ENCODE measurements at regions not wholly inside any gene's neighbourhood (a gene's known extent, or its start where the extent isn't known, plus 50 kb on each side); places are given as distances from the start of the nearest gene placed in this dataset.

DNA sequence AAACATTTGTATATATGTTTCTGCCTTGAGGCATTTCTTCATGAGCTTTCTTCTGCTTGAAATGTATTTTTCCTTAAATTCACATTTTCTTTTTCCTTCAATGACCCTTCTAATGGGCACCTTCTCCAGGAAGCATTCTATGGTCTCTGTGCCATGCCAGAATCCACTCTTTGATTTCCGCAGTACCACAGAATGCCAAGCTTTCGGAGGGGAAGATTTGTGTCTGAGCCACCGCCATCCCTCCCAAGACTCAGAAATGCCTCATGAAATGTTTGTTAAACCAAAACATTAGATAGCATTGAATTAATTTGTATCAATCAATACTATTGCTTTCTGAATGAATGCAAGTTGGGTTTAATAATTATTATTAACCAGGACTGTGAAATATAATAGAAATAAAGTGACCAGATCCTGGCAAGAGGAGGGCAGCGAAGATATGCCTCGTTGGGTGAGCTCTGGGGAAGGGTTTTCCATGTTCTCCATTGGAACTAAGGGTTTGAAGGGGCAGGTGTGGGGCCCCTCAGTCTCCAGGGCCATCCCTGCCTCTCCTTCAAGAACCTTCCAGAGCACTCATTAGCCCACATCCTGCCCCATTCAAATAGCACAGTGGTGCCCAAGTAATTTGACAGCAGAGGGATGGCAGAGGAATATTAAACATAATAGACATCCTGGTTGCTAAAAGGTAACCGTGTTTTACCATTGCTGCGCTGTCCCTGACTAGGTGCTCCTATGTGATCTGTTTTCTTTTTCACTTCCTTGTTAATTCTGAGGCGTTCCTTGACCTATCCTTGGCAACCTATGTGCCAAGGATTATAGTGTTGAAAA, 189.6 kb downstream of the MYCN start:
- 100% methylated on average over 2 of the region's 8 CpGs for WGBS (ENCODE audit: insufficient coverage)
- Histone ChIP-seq H3K36me3 (ENCODE audit: control insufficient read depth in 4 of 4, insufficient read depth in 4 of 4, low read length in 3 of 4) (no peaks in the 10 kb centered on the region), H3K4me1 (ENCODE audit: control extremely low read depth in 1 of 4, control insufficient read depth in 4 of 4, insufficient read depth in 4 of 4, low read length in 3 of 4) (no peaks in the 10 kb centered on the region), H3K9me3 (ENCODE audit: control extremely low read depth in 1 of 5, control insufficient read depth in 4 of 5, insufficient read depth in 2 of 5, low read depth in 1 of 5, low read length in 4 of 5) (no peaks in the 10 kb centered on the region), H3K27me3 (replicated peaks in 2 of 5; ENCODE audit: control insufficient read depth in 4 of 5, insufficient read depth in 5 of 5, low read length in 4 of 5) (peaks cover 0 to 2% (median 0%) of the 10 kb centered on the region in 5 experiments), H3K4me3 (ENCODE audit: control insufficient read depth in 1 of 7, extremely low read depth in 1 of 7, insufficient read depth in 4 of 7, low read depth in 2 of 7, low read length in 6 of 7) (no peak overlapping the region), H3K27ac (ENCODE audit: insufficient read depth in 1 of 2, low read depth in 1 of 2, low read length in 2 of 2, poor library complexity in 1 of 2, severe bottlenecking in 2 of 2) (no peak overlapping the region)
- POLR2A ChIA-PET: interaction anchor here (0.6 kb wide), 1 partner anchor 155 kb away, joined by 3 read pairs; no protein-coding TSS in a partner anchor
- no peak for DNase-seq
- CTCF ChIA-PET: no interaction called here

DNA sequence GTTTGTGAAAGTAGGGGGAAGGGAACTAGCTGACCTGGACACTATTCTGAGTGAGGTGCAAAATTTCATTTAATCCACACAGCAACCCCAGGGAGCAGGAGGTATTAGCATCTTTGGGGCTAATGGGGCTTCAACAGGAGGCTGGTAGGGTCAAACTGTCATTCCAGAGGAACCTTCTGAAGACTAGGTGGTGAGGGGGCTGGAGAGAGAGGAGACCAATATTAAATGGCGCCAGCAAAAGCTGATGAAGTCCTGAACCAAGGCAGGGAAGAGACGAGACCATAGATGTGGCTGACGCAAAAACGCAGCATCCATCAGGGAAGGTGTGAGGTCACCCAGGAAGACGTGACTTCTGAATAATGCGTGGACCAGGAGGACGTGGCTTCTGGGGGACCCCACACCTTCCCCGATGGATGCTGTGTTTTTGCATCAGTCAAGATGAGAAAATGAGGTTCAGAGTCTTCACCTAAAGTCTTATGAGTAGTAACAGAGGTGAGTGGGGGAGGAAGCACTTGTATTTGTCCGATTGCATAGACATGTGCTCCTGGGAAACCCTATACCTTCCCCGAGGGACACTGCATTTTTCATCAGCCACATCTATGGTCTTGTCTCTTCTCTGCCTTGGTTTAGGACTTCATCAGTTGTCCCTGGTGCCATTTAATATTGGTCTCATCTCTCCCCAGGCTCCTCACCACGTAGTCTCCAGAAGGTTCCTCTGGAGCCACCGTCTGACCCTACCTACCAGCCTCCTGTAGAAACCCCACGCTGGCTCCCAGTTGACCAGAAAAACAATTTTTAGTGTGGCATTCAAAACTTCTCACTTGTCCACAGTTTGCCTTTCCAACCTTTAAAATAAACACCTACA, 188.6 kb downstream of the MYCN start:
- H3K27ac ChIP-seq (ENCODE audit: insufficient read depth in 1 of 2, low read depth in 1 of 2, low read length in 2 of 2, poor library complexity in 1 of 2, severe bottlenecking in 2 of 2): no peak overlapping the region
- CTCF ChIA-PET: no interaction called here
- H3K4me1 ChIP-seq (ENCODE audit: control extremely low read depth in 1 of 4, control insufficient read depth in 4 of 4, insufficient read depth in 4 of 4, low read length in 3 of 4): no peaks in the 10 kb centered on the region
- H3K27me3 ChIP-seq (replicated peaks in 2 of 5; ENCODE audit: control insufficient read depth in 4 of 5, insufficient read depth in 5 of 5, low read length in 4 of 5): peaks cover 0 to 2% (median 0%) of the 10 kb centered on the region in 5 experiments
- 93% methylated on average over 13 of the region's 13 CpGs for WGBS (ENCODE audit: insufficient coverage)
- DNase-seq: no peak
- H3K9me3 ChIP-seq (ENCODE audit: control extremely low read depth in 1 of 5, control insufficient read depth in 4 of 5, insufficient read depth in 2 of 5, low read depth in 1 of 5, low read length in 4 of 5): no peaks in the 10 kb centered on the region
- H3K4me3 ChIP-seq (ENCODE audit: control insufficient read depth in 1 of 7, extremely low read depth in 1 of 7, insufficient read depth in 4 of 7, low read depth in 2 of 7, low read length in 6 of 7): no peak overlapping the region
- POLR2A ChIA-PET: no interaction called here
- H3K36me3 ChIP-seq (ENCODE audit: control insufficient read depth in 4 of 4, insufficient read depth in 4 of 4, low read length in 3 of 4): no peaks in the 10 kb centered on the region

- Histone ChIP-seq H3K4me1 (ENCODE audit: control extremely low read depth in 1 of 4, control insufficient read depth in 4 of 4, insufficient read depth in 4 of 4, low read length in 3 of 4) (no peaks in the 10 kb centered on the region), H3K27me3 (replicated peaks in 2 of 5; ENCODE audit: control insufficient read depth in 4 of 5, insufficient read depth in 5 of 5, low read length in 4 of 5) (peaks cover 0 to 2% (median 0%) of the 10 kb centered on the region in 5 experiments), H3K36me3 (ENCODE audit: control insufficient read depth in 4 of 4, insufficient read depth in 4 of 4, low read length in 3 of 4) (no peaks in the 10 kb centered on the region), H3K27ac (ENCODE audit: insufficient read depth in 1 of 2, low read depth in 1 of 2, low read length in 2 of 2, poor library complexity in 1 of 2, severe bottlenecking in 2 of 2) (no peak overlapping the region), H3K4me3 (ENCODE audit: control insufficient read depth in 1 of 7, extremely low read depth in 1 of 7, insufficient read depth in 4 of 7, low read depth in 2 of 7, low read length in 6 of 7) (no peak overlapping the region), H3K9me3 (ENCODE audit: control extremely low read depth in 1 of 5, control insufficient read depth in 4 of 5, insufficient read depth in 2 of 5, low read depth in 1 of 5, low read length in 4 of 5) (no peaks in the 10 kb centered on the region)
- POLR2A ChIA-PET: no interaction called here
- CTCF ChIA-PET: no interaction called here
- no peak for DNase-seq
- 86% methylated on average over 7 of the region's 8 CpGs for WGBS (ENCODE audit: insufficient coverage)
Measured at GRCh38 chr2:16127958-16128357, 187.6 kb downstream of the MYCN start.

GRCh38 chr2:16127276-16127940, 187.1 kb downstream of the MYCN start:
- POLR2A ChIA-PET: no interaction called here

GRCh38 chr2:16126517-16127275, 186.3 kb downstream of the MYCN start:
- ChIA-PET CTCF (interaction anchor here (0.9 kb wide), 1 partner anchor 23 kb away, joined by 3 read pairs; no protein-coding TSS in a partner anchor), POLR2A (no interaction called here)
- Histone ChIP-seq H3K9me3 (ENCODE audit: control extremely low read depth in 1 of 5, control insufficient read depth in 4 of 5, insufficient read depth in 2 of 5, low read depth in 1 of 5, low read length in 4 of 5) (no peaks in the 10 kb centered on the region), H3K27me3 (replicated peaks in 2 of 5; ENCODE audit: control insufficient read depth in 4 of 5, insufficient read depth in 5 of 5, low read length in 4 of 5) (peaks cover 0 to 2% (median 0%) of the 10 kb centered on the region in 5 experiments), H3K4me3 (ENCODE audit: control insufficient read depth in 1 of 7, extremely low read depth in 1 of 7, insufficient read depth in 4 of 7, low read depth in 2 of 7, low read length in 6 of 7) (no peak overlapping the region), H3K27ac (ENCODE audit: insufficient read depth in 1 of 2, low read depth in 1 of 2, low read length in 2 of 2, poor library complexity in 1 of 2, severe bottlenecking in 2 of 2) (no peak overlapping the region), H3K4me1 (ENCODE audit: control extremely low read depth in 1 of 4, control insufficient read depth in 4 of 4, insufficient read depth in 4 of 4, low read length in 3 of 4) (no peaks in the 10 kb centered on the region), H3K36me3 (ENCODE audit: control insufficient read depth in 4 of 4, insufficient read depth in 4 of 4, low read length in 3 of 4) (no peaks in the 10 kb centered on the region)
- no peak for DNase-seq
- 100% methylated on average over 3 of the region's 4 CpGs for WGBS (ENCODE audit: insufficient coverage)

More at GRCh38 chr2:16127276-16127940, 187.1 kb downstream of the MYCN start:
- no peaks in the 10 kb centered on the region for H3K9me3 ChIP-seq (ENCODE audit: control extremely low read depth in 1 of 5, control insufficient read depth in 4 of 5, insufficient read depth in 2 of 5, low read depth in 1 of 5, low read length in 4 of 5)
- no peak overlapping the region for H3K4me3 ChIP-seq (ENCODE audit: control insufficient read depth in 1 of 7, extremely low read depth in 1 of 7, insufficient read depth in 4 of 7, low read depth in 2 of 7, low read length in 6 of 7)
- no peak for DNase-seq
- WGBS (ENCODE audit: insufficient coverage): 94% methylated on average over 8 of the region's 10 CpGs
- no peak overlapping the region for H3K27ac ChIP-seq (ENCODE audit: insufficient read depth in 1 of 2, low read depth in 1 of 2, low read length in 2 of 2, poor library complexity in 1 of 2, severe bottlenecking in 2 of 2)
- H3K36me3 ChIP-seq (ENCODE audit: control insufficient read depth in 4 of 4, insufficient read depth in 4 of 4, low read length in 3 of 4): no peaks in the 10 kb centered on the region
- H3K4me1 ChIP-seq (ENCODE audit: control extremely low read depth in 1 of 4, control insufficient read depth in 4 of 4, insufficient read depth in 4 of 4, low read length in 3 of 4): no peaks in the 10 kb centered on the region
- CTCF ChIA-PET: interaction anchor here (0.9 kb wide), 1 partner anchor 23 kb away, joined by 3 read pairs; no protein-coding TSS in a partner anchor
- H3K27me3 ChIP-seq (replicated peaks in 2 of 5; ENCODE audit: control insufficient read depth in 4 of 5, insufficient read depth in 5 of 5, low read length in 4 of 5): peaks cover 0 to 2% (median 0%) of the 10 kb centered on the region in 5 experiments

GRCh38 chr2:16125614-16126516, 185.5 kb downstream of the MYCN start:
- Histone ChIP-seq H3K4me1 (ENCODE audit: control extremely low read depth in 1 of 4, control insufficient read depth in 4 of 4, insufficient read depth in 4 of 4, low read length in 3 of 4) (no peaks in the 10 kb centered on the region), H3K27ac (ENCODE audit: insufficient read depth in 1 of 2, low read depth in 1 of 2, low read length in 2 of 2, poor library complexity in 1 of 2, severe bottlenecking in 2 of 2) (no peak overlapping the region), H3K4me3 (ENCODE audit: control insufficient read depth in 1 of 7, extremely low read depth in 1 of 7, insufficient read depth in 4 of 7, low read depth in 2 of 7, low read length in 6 of 7) (no peak overlapping the region), H3K36me3 (ENCODE audit: control insufficient read depth in 4 of 4, insufficient read depth in 4 of 4, low read length in 3 of 4) (no peaks in the 10 kb centered on the region), H3K27me3 (replicated peaks in 2 of 5; ENCODE audit: control insufficient read depth in 4 of 5, insufficient read depth in 5 of 5, low read length in 4 of 5) (peaks cover 0 to 2% (median 0%) of the 10 kb centered on the region in 5 experiments), H3K9me3 (ENCODE audit: control extremely low read depth in 1 of 5, control insufficient read depth in 4 of 5, insufficient read depth in 2 of 5, low read depth in 1 of 5, low read length in 4 of 5) (peaks cover 0 to 4% (median 2%) of the 10 kb centered on the region in 5 experiments)
- ChIA-PET POLR2A (no interaction called here), CTCF (no interaction called here)
- WGBS (ENCODE audit: insufficient coverage): 90% methylated on average over 16 of the region's 18 CpGs
- DNase-seq: no peak

Data from common myeloid progenitor, CD34-positive (primary cell).